Activated CD4-positive, CD25-positive, alpha-beta regulatory T cell treated with anti-CD3 and anti-CD28 coated beads, Interleukin-2, amount 50 U/mL, for 16 hours (primary cell): ENCODE measurements at regions not wholly inside any gene's neighbourhood (a gene's known extent, or its start where the extent isn't known, plus 50 kb on each side); places are given as distances from the start of the nearest gene placed in this dataset.
"Not testable (repeated sequence)": the region's sequence is repeated elsewhere in the genome, so short reads cannot be mapped to it uniquely, and the experiment has no call there.

ENCODE experiments used
- DNase-seq: peaks from one replicate; pipeline ENCODE4 v3.0.0-alpha.2; 2020; ENCODE audit warnings: low read depth, low spot score

DNA sequence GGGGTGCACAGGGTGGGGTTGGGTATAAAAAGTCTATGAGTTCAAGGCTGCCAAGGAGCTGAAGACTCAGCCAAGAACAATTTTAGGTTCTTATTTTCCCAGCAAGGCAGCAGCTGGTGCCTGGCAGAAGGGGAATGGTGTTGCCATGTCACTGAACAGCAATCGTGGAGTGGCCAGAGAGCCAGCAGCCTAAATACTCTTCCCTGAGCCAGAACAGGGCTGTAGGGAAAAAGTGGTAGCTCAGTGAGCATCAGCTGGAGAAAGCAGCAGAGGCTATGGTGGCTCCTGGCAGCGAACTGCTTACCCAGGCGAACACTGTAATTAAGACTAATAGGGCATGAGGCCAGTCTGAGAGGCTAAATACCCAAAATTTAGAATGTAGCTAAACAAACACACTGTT is 334.9 kb downstream of the RMST start:
- no peak for DNase-seq

DNA sequence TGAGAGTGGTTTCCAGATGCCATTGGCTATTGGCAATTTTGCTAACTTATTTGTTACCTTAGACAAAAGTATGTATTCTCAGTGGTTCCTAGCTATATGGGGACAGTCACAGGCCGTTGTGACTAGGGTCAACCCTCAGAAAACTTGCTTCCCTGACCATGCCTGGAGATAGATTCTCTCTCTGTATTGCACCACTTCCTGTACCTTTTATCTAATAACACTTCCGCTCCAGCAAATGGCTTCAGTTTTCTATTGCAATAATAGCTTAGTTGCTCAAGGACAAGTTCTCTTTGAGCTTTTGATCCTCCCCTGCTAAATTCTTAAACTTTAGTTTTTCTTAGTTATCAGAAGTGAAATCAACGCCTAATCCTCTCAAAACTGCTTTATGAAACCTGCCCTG is 338.0 kb downstream of the RMST start:
- no peak for DNase-seq

DNA sequence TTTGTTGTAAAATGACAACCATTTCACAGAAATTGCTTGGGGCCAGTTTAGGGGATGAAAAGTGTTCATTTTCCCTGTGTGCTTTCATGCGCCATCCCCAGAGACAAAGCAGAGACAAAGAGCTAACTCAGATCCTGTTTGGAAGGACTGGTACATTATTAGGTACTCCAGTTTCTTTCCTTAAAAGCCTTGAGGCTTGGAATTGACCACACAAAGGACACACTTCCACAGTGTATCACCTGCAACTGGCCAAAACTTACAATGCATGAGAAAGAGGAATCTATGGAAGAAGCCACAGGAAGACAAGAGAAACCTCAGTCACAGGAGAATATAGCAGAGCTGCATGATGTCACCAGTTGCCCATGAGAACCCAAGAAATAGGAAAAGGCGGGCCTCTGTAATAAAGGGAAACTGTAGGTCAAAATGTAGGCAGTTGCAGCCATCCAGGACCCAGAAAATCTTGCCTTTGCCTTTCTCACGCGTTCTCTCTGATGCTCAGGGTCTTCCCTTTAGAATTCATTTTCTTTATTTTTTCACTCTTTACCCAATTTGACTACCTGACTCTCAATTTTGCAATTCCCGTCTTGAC is 339.0 kb downstream of the RMST start:
- no peak for DNase-seq

DNA sequence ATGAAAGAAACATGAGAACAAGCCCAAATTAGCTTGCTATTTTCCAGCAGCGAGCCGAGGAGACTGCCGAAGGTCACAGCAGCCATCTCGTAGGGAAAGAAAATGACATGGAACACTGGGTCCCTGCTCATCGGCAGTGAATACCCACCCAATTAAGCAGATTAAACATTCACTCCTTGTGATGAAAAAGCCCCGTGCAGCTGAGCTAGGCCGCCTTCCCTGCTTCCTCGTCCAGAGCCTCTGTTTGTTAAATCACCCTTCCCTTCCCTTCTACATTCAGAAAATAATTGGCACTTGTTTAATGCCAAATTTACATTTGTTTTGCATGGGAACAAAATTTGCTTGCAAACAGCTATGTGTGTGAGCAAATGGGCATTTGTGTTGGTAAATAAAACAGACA is 342.5 kb downstream of the RMST start:
- no peak for DNase-seq

DNA sequence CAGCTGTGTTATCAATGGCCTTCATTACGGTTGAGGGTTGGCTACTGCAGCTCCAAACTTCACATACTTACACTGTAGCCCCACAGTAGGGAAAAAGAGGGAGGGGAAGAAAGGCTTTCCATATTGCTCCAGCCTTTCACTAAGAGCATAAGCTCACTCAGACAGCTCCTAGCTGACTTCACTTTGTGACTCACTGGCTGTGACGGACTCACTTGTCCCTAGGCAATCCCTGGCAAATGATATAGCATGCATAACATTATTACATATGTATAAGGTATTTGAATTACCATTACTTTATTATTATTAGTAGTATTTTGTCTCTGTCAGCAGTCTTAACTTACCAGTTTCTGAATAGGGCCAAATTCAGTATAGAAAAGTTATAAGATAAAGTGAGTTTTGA is 350.7 kb downstream of the RMST start:
- no peak for DNase-seq

DNA sequence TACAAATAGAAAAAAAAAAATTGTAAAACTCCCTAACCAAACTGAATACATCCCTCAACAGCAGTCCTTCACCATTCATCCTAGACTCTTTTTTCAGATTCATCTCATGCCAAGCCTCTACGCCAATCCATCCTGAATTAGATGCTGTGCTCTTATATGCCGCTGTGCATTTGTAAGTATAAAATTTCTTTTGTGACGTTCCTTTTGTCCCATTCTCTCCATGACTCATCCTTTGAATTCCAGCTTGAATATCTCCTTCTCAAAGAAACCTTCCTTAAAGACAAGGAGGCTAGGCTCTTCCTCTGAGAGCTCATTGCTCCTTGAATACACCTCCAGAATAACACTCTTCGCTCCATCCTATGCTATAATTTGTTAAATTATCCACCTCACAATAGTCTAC is 359.2 kb downstream of the RMST start:
- DNase-seq, result no peak

DNA sequence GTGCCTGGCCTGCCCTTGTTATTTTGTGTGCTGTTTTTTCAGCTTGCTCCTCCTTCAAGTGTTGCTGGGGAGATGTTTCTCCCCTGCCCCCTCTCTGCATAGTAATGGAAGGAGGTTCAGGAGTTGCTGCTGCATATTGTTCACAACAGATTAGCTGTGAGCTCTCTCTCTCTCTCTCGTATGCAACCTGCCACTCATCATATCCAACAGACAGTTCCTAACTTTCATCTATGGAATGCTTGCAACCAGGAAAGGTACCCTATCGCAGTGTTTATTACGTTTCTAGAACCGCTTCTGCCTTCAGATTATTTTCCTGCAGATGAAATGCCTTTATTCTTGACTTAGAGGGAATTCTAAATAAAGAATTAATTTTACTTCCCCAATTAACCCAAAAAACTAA is 372.9 kb downstream of the RMST start:
- DNase-seq, result no peak

DNA sequence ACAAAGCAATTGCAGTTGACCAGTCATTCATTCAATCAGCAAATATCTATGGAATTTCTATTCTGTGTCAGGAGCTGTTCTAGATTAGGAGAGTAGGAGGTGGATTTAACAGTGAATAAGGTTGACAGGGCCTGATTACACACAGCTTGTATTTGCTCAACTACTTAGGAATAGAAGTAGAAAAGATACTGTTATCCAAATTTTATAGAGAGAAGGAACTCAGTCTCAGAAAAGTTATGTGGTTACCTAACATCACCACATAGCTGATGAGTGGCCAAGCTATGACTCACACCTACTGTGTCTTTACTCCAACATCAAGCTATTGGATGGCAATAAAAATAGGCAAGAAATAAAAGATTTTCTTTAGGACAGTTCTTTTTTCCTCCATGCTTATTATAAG is 374.8 kb downstream of the RMST start:
- no peak for DNase-seq

DNA sequence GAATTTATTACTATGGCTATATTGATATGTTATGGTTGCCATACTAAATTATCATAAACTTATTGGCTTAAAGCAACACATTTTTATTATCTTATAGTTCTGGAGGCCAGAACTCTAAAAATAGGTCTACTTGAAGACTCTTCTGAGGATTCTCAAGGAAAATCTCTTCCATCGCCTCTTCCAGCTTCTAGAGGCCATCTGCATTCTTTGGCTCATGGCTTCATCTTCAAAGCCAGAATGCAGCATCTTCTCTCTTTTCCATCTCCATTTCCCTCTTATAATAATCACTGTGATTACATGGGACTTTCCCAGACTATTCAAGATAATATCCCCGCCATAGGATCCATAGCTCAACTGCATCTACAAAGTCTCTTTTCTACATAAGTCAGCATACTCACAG is 385.4 kb downstream of the RMST start:
- no peak for DNase-seq

DNA sequence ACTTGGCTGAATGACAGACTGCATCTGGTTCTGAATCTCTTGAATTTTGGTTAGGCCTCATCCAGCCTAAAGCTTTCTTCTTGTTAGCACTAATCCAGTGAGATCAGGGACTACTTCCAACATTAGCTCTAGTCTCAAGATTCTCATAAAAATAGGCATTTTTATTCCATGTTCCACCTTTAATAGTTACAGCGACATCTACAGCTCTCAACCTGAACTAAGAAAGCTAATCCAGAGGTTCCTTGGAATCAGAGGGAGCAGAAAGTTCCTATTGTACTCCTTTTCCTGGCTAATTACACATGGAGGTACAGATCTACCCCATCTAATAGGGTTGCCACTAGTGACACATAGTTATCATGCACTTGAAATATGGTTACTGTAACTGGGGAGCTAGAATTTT is 391.9 kb downstream of the RMST start:
- DNase-seq, result no peak

DNA sequence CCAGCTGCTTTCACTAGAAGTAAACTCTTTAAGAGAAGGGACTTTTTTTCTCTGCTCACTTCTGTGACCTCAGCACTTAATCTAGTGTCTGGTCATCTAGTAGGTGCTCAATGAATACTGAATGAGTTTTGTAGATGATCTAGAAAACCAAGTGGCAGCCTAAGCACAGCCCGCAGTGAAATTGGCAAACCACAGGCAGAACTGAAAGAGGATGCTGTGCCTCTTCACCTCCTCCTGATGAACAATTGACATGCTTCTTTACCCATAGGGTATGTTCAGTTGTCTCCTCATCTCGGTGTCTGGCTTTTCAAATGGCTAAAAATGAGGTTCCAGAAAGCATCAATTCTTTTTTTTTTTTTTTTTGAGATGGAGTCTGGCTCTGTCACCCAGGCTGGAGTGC is 399.5 kb downstream of the RMST start:
- no peak for DNase-seq

DNA sequence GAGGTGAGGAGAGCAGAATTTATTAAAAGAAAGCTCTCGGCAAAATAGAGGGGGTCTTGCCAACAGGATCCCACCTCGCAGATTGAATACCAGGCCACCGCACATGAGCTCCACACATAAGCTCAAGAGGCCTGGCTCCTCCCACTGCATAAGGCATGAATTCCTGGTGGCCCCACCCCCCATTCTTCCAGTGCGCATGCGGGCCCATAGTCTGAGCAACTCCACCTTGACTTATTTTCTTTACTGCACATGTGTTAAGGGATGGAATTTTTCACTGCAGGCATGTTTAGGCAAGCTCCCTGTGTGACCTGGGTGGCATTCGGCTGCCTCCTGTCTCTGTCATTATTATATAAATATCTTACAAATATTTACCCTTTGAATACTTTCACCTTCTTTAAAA is 412.5 kb downstream of the RMST start:
- DNase-seq, result no peak

DNA sequence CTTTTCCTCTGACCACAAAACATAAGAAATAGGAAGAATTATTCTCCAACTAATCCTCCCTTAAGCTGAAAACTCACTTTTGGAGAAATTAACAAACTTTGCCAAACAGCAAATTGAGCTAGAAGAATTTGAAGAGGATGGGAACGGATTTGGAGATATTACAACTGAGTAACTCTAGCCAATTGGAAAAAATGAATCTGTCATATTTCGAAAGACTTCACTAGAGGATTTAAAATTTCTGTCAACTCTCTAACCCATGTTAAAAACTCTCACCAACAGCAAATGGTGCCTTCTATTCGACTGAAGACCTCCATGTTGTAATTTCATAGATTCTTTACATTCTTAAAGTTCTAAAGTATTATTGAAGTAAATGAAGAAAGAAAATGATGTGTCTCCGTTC is 414.2 kb downstream of the RMST start:
- DNase-seq, result no peak

DNA sequence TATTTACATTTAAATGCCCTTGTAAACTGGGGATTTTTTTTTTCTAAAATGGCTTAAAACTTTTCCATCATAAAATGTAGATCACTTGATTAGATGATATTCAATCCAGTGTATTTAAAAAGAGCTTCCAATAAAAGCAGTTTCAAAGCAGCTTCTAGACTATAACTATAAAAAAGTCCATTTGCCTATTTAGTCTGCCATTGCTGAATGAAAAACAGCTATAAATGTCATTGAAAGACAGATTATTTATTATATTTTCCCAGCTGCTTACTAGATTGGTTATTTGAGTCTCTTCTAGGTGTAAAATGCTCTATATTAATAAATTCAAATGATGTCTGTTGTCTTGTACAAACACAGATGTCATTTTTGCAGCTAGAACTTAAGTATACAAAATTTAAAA is 414.8 kb downstream of the RMST start:
- no peak for DNase-seq

DNA sequence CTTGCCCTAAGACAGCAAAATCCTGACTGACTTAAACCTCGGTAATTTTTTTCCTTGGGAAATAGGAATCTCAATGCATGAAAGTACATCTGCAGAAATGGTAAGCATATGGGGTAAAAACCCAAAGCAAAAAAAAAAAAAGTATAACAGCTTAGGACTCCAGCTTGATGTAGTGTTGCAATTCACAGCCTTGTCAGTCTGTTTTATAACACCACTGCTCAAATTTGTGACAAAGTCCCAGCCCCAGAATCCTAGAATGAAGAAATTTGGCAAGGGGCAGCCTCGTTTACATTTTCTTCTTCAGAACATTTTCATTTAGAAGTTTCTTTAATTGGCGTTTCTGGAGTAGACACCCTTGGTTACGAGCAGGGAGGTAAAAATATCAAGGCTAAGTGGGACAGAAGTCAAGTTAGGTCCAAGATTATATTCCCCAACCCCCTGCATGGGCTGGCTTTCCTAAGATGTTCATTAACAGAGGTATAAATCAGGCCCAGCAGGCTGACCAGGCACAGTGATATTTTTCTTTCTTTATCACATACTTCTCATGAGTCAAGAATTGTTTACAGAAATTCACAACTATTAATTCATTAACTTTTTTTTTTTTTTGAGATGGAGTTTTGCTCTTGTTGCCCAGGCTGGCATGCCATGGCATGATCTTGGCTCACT is 424.0 kb downstream of the RMST start:
- DNase-seq, result no peak

DNA sequence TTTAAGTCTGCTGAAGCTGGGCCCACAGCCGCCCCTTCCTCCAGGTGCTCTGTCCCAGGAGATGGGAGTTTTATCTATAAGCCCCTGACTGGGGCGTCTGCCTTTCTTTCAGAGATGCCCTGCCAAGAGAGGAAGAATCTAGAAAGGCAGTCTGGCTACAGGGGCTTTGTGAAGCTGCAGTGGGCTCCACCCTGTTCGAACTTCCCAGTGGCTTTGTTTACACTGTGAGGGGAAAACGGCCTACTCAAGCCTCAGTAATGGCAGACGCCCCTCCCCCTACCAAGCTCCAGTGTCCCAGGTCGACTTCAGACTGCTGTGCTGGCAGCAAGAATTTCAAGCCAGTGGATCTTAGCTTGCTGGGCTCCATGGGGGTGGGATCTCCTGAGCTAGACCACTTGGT is 435.3 kb downstream of the RMST start:
- DNase-seq, result not testable (repeated sequence)

DNA sequence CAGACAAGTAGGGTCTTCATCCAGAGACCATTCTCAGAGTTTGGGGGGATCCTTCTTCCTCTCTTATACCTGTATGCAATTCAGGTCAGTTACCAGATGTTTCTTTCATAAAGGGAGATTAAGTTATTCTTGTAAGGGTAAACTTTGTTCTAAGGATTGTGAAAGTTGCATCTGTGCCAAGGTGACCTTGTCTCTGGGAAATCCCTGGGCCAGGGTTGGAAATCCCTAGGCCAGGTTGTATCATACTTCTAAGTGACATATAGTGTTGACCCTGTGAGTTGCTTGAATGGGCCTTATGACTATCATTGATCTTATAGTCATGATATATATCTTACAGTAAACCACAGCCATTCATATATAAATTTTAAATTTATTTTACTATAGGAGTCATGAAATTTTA is 436.9 kb downstream of the RMST start:
- DNase-seq, result no peak

DNA sequence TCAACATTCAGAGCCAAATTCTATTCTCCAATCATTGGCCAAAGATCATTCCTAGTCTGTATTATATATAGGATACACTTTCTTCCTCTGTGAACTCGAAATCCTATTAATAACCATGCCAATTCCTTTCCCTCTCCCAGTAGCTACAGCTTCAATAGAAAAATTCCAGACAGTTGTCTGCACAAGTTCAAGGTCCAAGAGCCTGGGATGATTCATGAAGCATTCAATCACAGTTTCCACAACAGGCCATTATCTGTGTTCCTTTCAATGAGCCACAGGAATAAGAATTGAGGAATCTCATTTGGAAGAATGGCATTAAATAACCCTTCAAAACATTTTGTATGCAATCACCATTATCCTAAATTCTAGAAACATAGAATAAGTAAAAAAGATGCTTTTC is 437.4 kb downstream of the RMST start:
- DNase-seq, result no peak

DNA sequence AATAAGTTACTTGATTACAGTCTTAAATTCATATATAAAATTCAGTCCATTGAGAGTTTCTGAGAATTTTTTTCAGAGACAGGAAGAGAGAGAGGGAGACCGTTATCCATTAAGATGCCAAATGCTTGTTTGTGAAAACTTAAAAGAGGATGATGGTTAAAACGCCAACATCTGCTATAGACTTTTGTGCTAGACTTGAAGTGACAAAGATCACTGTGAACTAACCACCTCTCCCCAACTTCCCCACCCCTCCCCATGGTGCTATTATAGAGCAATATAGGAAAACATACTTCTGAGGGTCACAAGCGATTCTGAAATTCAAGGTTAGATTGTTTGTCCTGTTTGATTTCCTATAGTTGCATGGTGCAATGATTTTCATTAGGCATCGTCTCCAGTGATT is 440.8 kb downstream of the RMST start:
- DNase-seq, result no peak

DNA sequence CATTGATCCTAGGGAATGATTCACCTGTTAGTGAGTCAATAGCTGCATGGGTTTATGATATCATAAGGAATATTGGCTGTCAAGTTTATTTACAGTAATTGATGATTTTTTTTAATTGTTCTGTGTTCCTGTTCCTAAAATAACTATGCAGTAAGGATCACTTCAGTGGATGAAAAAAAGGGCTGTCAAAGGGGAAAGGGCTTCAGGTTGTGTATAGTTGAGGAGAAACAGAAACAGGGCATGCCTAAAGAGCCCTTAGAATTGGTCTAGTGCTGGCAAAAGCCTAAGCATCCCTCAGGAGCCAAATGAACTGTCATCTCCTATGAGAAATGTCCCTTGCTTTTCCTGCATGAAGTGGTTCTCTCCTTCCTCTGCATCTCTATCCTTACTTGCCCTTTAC is 444.9 kb downstream of the RMST start:
- DNase-seq, result no peak

DNA sequence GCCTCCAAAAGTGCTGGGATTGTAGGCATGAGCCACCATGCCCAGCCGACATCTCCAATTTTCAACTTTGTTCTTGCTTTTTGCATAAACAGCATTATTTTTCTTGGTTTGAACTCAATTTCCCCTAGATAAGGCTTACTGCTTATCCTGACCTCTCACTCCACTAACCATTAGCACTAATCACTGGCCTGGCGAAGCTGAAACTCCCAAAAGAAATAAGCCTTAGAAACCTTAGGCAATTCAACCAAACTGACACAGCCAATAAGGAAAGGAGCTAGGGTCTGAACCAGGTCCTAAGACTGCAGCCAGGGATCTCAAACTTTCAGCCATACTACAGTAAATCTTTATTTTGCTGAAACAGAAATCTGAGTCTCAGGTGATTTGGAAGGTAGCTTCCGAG is 448.0 kb downstream of the RMST start:
- no peak for DNase-seq

DNA sequence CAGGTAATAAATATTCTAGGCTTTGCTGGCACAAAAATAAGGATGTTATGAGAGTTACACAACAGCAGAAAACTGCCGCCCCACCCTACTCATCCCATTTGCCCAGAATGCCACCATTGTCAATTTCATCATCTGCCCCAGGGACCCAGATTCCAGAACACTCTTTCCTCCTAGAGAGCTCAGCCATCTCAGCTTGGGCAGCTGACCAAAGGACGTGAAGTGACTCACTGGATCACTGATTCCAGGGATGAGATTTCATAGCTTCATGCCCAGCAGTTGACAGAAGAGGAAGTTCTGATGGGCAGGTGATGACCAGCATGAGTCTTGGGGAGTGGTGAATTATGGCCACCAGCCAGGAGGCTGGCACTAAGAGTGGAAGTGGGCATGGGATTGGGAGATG is 450.3 kb downstream of the RMST start:
- no peak for DNase-seq

DNA sequence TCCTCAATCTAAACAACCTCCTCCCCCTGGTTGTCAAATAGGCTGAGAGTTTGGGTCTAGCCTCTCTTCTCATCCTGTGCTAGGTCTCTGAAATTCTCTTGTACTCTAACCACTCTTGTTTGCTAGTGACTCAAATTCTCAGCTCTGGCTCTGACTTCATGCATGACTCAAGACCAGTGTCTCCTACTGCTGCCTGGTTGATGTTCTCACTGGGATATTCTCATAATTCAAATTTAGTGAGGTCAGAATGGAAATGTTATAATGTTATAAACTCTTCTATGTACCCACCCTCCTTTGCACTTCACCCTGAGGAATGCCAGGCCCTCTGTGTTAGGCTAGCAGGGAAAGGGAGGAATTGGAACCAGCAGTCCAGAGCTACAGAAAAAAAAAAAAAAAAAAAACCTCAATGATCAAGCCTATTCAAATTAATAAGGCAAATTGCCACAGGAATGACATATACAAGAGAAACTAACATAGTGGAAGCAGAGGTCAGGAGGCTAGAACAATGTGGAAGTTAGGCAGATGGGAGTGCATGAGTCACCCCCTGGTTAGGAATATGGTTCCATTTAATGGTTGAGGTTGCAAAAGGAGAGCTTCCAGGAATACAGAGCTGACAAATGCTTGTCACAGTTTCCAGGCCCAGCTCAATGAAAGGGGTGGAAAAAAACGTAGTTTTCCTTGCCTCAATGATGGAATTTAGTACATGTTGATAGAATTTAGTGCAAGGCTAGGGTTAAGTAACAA is 459.5 kb downstream of the RMST start:
- DNase-seq, result no peak
